GM19351 (cell line): ENCODE measurements at regions not wholly inside any gene's neighbourhood (a gene's known extent, or its start where the extent isn't known, plus 50 kb on each side); places are given as distances from the start of the nearest gene placed in this dataset.

ENCODE experiments used
- ATAC-seq: cut with Tn5 transposase; IDR thresholded peaks from one replicate; pipeline ENCODE4 v1.9.1; 2021; ENCODE audit warnings: mild to moderate bottlenecking, moderate library complexity; ENCODE audit not compliant: unreplicated experiment

GRCh38 chrX:51437521-51437920, 58.9 kb downstream of the NUDT11 start:
- ATAC-seq, result no peak

- ATAC-seq, result no peak
Measured at GRCh38 chrX:51435101-51435500, 61.3 kb downstream of the NUDT11 start.

GRCh38 chrX:51421972-51422597, 74.3 kb downstream of the NUDT11 start:
- no peak for ATAC-seq

- peak; percentile 54 for ATAC-seq
Measured at GRCh38 chrX:51420610-51421009, 75.8 kb downstream of the NUDT11 start.

GRCh38 chrX:51408462-51408861, 75.8 kb downstream of the NUDT10 start:
- no peak for ATAC-seq

GRCh38 chrX:51407520-51408409, 75.1 kb downstream of the NUDT10 start:
- ATAC-seq, result no peak

GRCh38 chrX:51406688-51407519, 74.3 kb downstream of the NUDT10 start:
- no peak for ATAC-seq

- ATAC-seq, result no peak
Measured at GRCh38 chrX:51404445-51404844, 71.8 kb downstream of the NUDT10 start.

- ATAC-seq, result no peak
Measured at GRCh38 chrX:51395810-51396728, 63.4 kb downstream of the NUDT10 start.

- no peak for ATAC-seq
Measured at GRCh38 chrX:51395480-51395809, 62.8 kb downstream of the NUDT10 start.
